NCI-H748 (cell line): ENCODE measurements at regions not wholly inside any gene's neighbourhood (a gene's known extent, or its start where the extent isn't known, plus 50 kb on each side); places are given as distances from the start of the nearest gene placed in this dataset.

Source experiments
- DNase-seq: peaks from one replicate; lab custom pipeline; 2025; ENCODE audit not compliant: unreplicated experiment; lab: John Stamatoyannopoulos, UW

GRCh38 chr5:167304834-167305469 is 986.5 kb upstream of the WWC1 start:
- no peak for DNase-seq

GRCh38 chr5:167305591-167306213 is 985.7 kb upstream of the WWC1 start:
- DNase-seq: no peak

- no peak for DNase-seq
Observed at GRCh38 chr5:167307042-167307441, 984.4 kb upstream of the WWC1 start.

- DNase-seq: no peak
Observed at GRCh38 chr5:167308466-167308865, 983.0 kb upstream of the WWC1 start.

- no peak for DNase-seq
Observed at GRCh38 chr5:167309941-167310517, 981.4 kb upstream of the WWC1 start.

GRCh38 chr5:167311340-167311739 is 980.1 kb upstream of the WWC1 start:
- no peak for DNase-seq

GRCh38 chr5:167312225-167312624 is 979.2 kb upstream of the WWC1 start:
- no peak for DNase-seq

- DNase-seq: no peak
Observed at GRCh38 chr5:167315762-167316161, 975.7 kb upstream of the WWC1 start.

- no peak for DNase-seq
Observed at GRCh38 chr5:167317884-167318283, 973.6 kb upstream of the WWC1 start.

GRCh38 chr5:167319243-167319642 is 972.2 kb upstream of the WWC1 start:
- DNase-seq: no peak

GRCh38 chr5:167320019-167320418 is 971.4 kb upstream of the WWC1 start:
- no peak for DNase-seq

GRCh38 chr5:167332309-167332708 is 959.1 kb upstream of the WWC1 start:
- DNase-seq: no peak

GRCh38 chr5:167336161-167336560 is 955.3 kb upstream of the WWC1 start:
- no peak for DNase-seq

- no peak for DNase-seq
Observed at GRCh38 chr5:167339205-167339604, 952.2 kb upstream of the WWC1 start.

GRCh38 chr5:167346461-167346860 is 945.0 kb upstream of the WWC1 start:
- DNase-seq: no peak

- DNase-seq: no peak
Observed at GRCh38 chr5:167348251-167348926, 943.1 kb upstream of the WWC1 start.

GRCh38 chr5:167348980-167349379 is 942.5 kb upstream of the WWC1 start:
- DNase-seq: no peak

- DNase-seq: no peak
Observed at GRCh38 chr5:167351316-167351715, 940.1 kb upstream of the WWC1 start.

GRCh38 chr5:167352801-167353200 is 938.6 kb upstream of the WWC1 start:
- no peak for DNase-seq

GRCh38 chr5:167355346-167355745 is 936.1 kb upstream of the WWC1 start:
- DNase-seq: no peak

GRCh38 chr5:167356374-167356773 is 935.1 kb upstream of the WWC1 start:
- DNase-seq: no peak

GRCh38 chr5:167358868-167359492 is 932.5 kb upstream of the WWC1 start:
- DNase-seq: no peak
